ENCODE measurements at regions not wholly inside any gene's neighbourhood (a gene's known extent, or its start where the extent isn't known, plus 50 kb on each side); places are given as distances from the start of the nearest gene placed in this dataset.
A peak's percentile ranks its signal among the peaks of the same experiment; 100 is the strongest.

DNA sequence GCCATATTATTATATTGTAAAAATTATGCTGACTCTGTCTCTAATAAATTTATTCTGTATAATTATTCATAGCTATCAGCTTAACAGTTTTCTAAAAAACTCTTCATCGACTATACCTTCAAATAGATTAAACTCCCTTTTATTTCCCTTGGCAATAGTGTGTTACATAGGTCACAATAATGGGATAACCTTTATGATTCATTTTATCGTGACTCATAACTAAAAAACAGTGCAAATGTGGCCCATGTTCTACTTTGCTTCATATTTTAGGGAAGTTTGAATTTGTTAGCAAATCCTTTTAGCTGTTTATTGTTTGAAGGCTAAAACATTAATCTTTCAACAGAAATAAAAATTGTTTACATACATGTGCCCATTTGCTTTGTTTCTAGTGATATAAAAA, 783.2 kb upstream of the CDH2 start:
- no peaks in the 10 kb centered on the region for H3K4me1 ChIP-seq (ENCODE audit: control insufficient read depth, extremely low read depth, insufficient read depth, low read length)
- no peak overlapping the region for H3K9ac ChIP-seq (ENCODE audit: insufficient read depth, low read length)
- no peak for TF ChIP-seq EZH2 (IDR thresholded peaks at IDR 0.05; ENCODE audit: low read length, missing control alignments)
- TF ChIP-seq, protein P1, sequence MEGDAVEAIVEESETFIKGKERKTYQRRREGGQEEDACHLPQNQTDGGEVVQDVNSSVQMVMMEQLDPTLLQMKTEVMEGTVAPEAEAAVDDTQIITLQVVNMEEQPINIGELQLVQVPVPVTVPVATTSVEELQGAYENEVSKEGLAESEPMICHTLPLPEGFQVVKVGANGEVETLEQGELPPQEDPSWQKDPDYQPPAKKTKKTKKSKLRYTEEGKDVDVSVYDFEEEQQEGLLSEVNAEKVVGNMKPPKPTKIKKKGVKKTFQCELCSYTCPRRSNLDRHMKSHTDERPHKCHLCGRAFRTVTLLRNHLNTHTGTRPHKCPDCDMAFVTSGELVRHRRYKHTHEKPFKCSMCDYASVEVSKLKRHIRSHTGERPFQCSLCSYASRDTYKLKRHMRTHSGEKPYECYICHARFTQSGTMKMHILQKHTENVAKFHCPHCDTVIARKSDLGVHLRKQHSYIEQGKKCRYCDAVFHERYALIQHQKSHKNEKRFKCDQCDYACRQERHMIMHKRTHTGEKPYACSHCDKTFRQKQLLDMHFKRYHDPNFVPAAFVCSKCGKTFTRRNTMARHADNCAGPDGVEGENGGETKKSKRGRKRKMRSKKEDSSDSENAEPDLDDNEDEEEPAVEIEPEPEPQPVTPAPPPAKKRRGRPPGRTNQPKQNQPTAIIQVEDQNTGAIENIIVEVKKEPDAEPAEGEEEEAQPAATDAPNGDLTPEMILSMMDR (conservative IDR thresholded peaks at IDR 0.05 in 1 of 2, IDR thresholded peaks at IDR 0.05 in 1 of 2; ENCODE audit: low read depth in 1 of 2, low read length in 2 of 2), result no peak
- no peak overlapping the region for H2AFZ ChIP-seq (ENCODE audit: low read length)
- H3K36me3 ChIP-seq (ENCODE audit: control insufficient read depth, insufficient read depth, low read length), result no peaks in the 10 kb centered on the region
- DNase-seq (ENCODE audit: low read depth in 2 of 2), result peak; percentile 46 to 68
- no peaks in the 10 kb centered on the region for H3K79me2 ChIP-seq (ENCODE audit: control insufficient read depth, insufficient read depth, low read length)
- no peaks in the 10 kb centered on the region for H3K27me3 ChIP-seq (ENCODE audit: control insufficient read depth, insufficient read depth, low read length)
- no peak overlapping the region for H3K4me3 ChIP-seq (replicated peaks in 1 of 4; ENCODE audit: control extremely low read depth in 1 of 4, insufficient read depth in 1 of 4, low read depth in 3 of 4, low read length in 4 of 4)
- H3K27ac ChIP-seq (ENCODE audit: insufficient read depth, low read length), result no peak overlapping the region
- no peaks in the 10 kb centered on the region for H4K20me1 ChIP-seq (ENCODE audit: control insufficient read depth, extremely low read depth, insufficient read depth, low read length)
- H3K9me3 ChIP-seq (ENCODE audit: control insufficient read depth, insufficient read depth, low read depth, low read length), result no peaks in the 10 kb centered on the region
- no peak overlapping the region for H3K4me2 ChIP-seq (ENCODE audit: extremely low read depth, insufficient read depth, low read length)

DNA sequence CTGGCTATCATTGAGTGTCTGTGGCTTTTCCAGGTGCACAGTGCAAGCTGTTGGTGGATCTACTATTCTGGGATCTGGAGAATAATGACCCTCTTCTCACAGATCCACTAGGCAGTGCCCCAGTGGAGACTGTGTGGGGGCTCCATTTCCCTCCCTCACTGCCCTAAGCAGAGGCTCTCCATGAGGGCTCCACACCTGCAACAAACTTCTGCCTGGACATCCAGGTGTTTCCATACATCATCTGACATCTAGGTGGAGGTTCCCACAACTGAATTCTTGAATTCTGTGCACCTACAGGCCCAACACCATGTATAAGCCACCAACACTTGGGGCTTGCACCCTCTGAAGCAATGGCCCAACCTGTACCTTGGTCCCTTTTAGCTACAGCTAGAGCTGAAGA, 775.4 kb upstream of the CDH2 start:
- H3K79me2 ChIP-seq (ENCODE audit: control insufficient read depth, insufficient read depth, low read length), result no peaks in the 10 kb centered on the region
- no peak for TF ChIP-seq EZH2 (IDR thresholded peaks at IDR 0.05; ENCODE audit: low read length, missing control alignments)
- TF ChIP-seq, protein P1 (conservative IDR thresholded peaks at IDR 0.05 in 1 of 2, IDR thresholded peaks at IDR 0.05 in 1 of 2; ENCODE audit: low read depth in 1 of 2, low read length in 2 of 2), result no peak
- H3K4me2 ChIP-seq (ENCODE audit: extremely low read depth, insufficient read depth, low read length), result no peak overlapping the region
- H3K4me1 ChIP-seq (ENCODE audit: control insufficient read depth, extremely low read depth, insufficient read depth, low read length), result no peaks in the 10 kb centered on the region
- no peaks in the 10 kb centered on the region for H3K9me3 ChIP-seq (ENCODE audit: control insufficient read depth, insufficient read depth, low read depth, low read length)
- no peak for DNase-seq (ENCODE audit: low read depth in 2 of 2)
- no peak overlapping the region for H2AFZ ChIP-seq (ENCODE audit: low read length)
- H3K36me3 ChIP-seq (ENCODE audit: control insufficient read depth, insufficient read depth, low read length), result no peaks in the 10 kb centered on the region
- no peak overlapping the region for H3K27ac ChIP-seq (ENCODE audit: insufficient read depth, low read length)
- H4K20me1 ChIP-seq (ENCODE audit: control insufficient read depth, extremely low read depth, insufficient read depth, low read length), result no peaks in the 10 kb centered on the region
- H3K4me3 ChIP-seq (replicated peaks in 1 of 4; ENCODE audit: control extremely low read depth in 1 of 4, insufficient read depth in 1 of 4, low read depth in 3 of 4, low read length in 4 of 4), result no peak overlapping the region
- H3K27me3 ChIP-seq (ENCODE audit: control insufficient read depth, insufficient read depth, low read length), result no peaks in the 10 kb centered on the region
- H3K9ac ChIP-seq (ENCODE audit: insufficient read depth, low read length), result no peak overlapping the region

DNA sequence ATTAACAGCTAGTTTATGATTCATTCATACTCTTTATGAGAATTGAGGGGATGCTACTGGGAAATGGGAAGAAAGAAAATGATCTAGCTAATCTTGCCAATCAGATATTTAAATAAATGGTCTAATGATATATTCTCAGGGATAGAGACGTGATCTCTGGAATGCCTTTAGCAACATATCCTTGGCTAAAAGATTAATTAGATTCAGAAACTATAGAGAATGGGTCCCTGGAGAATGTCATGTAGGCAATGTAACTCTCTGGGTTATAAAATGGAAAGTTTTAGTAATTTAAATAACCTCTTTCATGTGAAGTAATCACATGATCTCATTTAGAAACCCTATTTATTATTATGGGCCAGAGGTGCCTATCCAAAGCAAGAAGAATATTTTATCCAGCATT, 771.0 kb upstream of the CDH2 start:
- H3K9ac ChIP-seq (ENCODE audit: insufficient read depth, low read length), result no peak overlapping the region
- H3K4me2 ChIP-seq (ENCODE audit: extremely low read depth, insufficient read depth, low read length), result no peak overlapping the region
- no peak for DNase-seq (ENCODE audit: low read depth in 2 of 2)
- H3K79me2 ChIP-seq (ENCODE audit: control insufficient read depth, insufficient read depth, low read length), result no peaks in the 10 kb centered on the region
- H3K27ac ChIP-seq (ENCODE audit: insufficient read depth, low read length), result no peak overlapping the region
- H3K9me3 ChIP-seq (ENCODE audit: control insufficient read depth, insufficient read depth, low read depth, low read length), result no peaks in the 10 kb centered on the region
- no peak overlapping the region for H2AFZ ChIP-seq (ENCODE audit: low read length)
- no peaks in the 10 kb centered on the region for H3K4me1 ChIP-seq (ENCODE audit: control insufficient read depth, extremely low read depth, insufficient read depth, low read length)
- H3K27me3 ChIP-seq (ENCODE audit: control insufficient read depth, insufficient read depth, low read length), result no peaks in the 10 kb centered on the region
- no peak overlapping the region for H3K4me3 ChIP-seq (replicated peaks in 1 of 4; ENCODE audit: control extremely low read depth in 1 of 4, insufficient read depth in 1 of 4, low read depth in 3 of 4, low read length in 4 of 4)
- H4K20me1 ChIP-seq (ENCODE audit: control insufficient read depth, extremely low read depth, insufficient read depth, low read length), result no peaks in the 10 kb centered on the region
- H3K36me3 ChIP-seq (ENCODE audit: control insufficient read depth, insufficient read depth, low read length), result no peaks in the 10 kb centered on the region
- no peak for TF ChIP-seq EZH2 (IDR thresholded peaks at IDR 0.05; ENCODE audit: low read length, missing control alignments)
- TF ChIP-seq, protein P1 (conservative IDR thresholded peaks at IDR 0.05 in 1 of 2, IDR thresholded peaks at IDR 0.05 in 1 of 2; ENCODE audit: low read depth in 1 of 2, low read length in 2 of 2), result no peak

All from fibroblast of lung (primary cell).